Pancreas (tissue), 10 donors: ENCODE measurements at regions not wholly inside any gene's neighbourhood (a gene's known extent, or its start where the extent isn't known, plus 50 kb on each side); places are given as distances from the start of the nearest gene placed in this dataset.

Experiments
- ATAC-seq, 4 donors: fragments of 200-7000 bp; cut with Tn5 transposase; one replicate each; pipeline versions ENCODE4 v1.8.0 to v1.9.1; 2020; ENCODE audit warnings: mild to moderate bottlenecking in 4 of 4, moderate library complexity in 4 of 4
- DNase-seq, 6 donors: peaks; one replicate each; pipeline ENCODE4 v3.0.0-alpha.2; 2020
- FAIRE-seq: peaks from 2 replicates; lab custom pipeline; 2012; peaks lifted over from hg19 to GRCh38; lab: Jason Lieb, UNC
- H3K27ac ChIP-seq, 4 donors: fragments of 200-600 bp; sonication (generic); 1 replicate in 3 of 4; 2 replicates in 1 of 4; pipeline versions ENCODE4 v1.5.0 to v1.8.0; 2020
- H3K27me3 ChIP-seq, 4 donors: fragments of 200-600 bp; one replicate each; pipeline ENCODE4 v1.8.0; 2021
- H3K36me3 ChIP-seq, 3 donors: fragments of 200-600 bp; sonication (generic) in 1 of 3; one replicate each; pipeline versions ENCODE4 v1.5.0 to v1.8.0; 2020 to 2021
- H3K4me1 ChIP-seq, 3 donors: fragments of 200-600 bp; one replicate each; pipeline ENCODE4 v1.8.0; 2021
- H3K4me3 ChIP-seq, 4 donors: fragments of 200-600 bp; sonication (generic) in 2 of 4; one replicate each; pipeline versions ENCODE4 v1.5.0 to v1.8.0; 2020 to 2021
- H3K9me3 ChIP-seq, 4 donors: fragments of 200-600 bp; one replicate each; pipeline ENCODE4 v1.8.0; 2021
- whole genome bisulfite sequencing, 2 donors: extraction: QIAGEN DNeasy Blood & Tissue Kit; methylation state at CpG; one replicate each; pipeline ENCODE4 v1.1.7; 2013; 5-methylcytosine and 5-hydroxymethylcytosine counted together
- intact Hi-C, 3 donors: fragments of 100-400 bp; cut with DNase I; formaldehyde crosslinking; loops; one replicate each; pipeline versions ENCODE4 v1.11.1 to v1.14.2; 2022
- TF ChIP-seq, protein P1 (sequence below), 4 donors: fragments of 200-600 bp; sonication (generic) in 3 of 4; IDR thresholded peaks; one replicate each; pipeline versions ENCODE4 v1.5.0 to v1.8.0; 2021; ENCODE audit warnings: antibody characterized with exemption in 4 of 4
- donor health status: healthy with polysubstance abuse.
- donor health status: DM: no; HTN: no; CAD: no; lungs with moderate emphysema.
- donor health status: DM: no; HTN: no; CAD: no.
- donor health status: control.
- donor health status: control.
- donor health status: Bipolar disorder and iron deficiency.
- donor health status: DM: yes; HTN: yes; CAD: no.
- donor health status: DM: no; HTN: no; CAD: no.
- donor health status: DM: no; HTN: no; CAD: no.
- donor health status: DM: yes; HTN: yes; CAD: no.

- Histone ChIP-seq H3K9me3 (no peaks in the 10 kb centered on the region), H3K27ac (no peak overlapping the region), H3K27me3 (no peaks in the 10 kb centered on the region), H3K4me1 (no peaks in the 10 kb centered on the region), H3K4me3 (no peak overlapping the region), H3K36me3 (no peaks in the 10 kb centered on the region)
- DNase-seq: no peak
- no peak for FAIRE-seq
- TF ChIP-seq, protein P1, sequence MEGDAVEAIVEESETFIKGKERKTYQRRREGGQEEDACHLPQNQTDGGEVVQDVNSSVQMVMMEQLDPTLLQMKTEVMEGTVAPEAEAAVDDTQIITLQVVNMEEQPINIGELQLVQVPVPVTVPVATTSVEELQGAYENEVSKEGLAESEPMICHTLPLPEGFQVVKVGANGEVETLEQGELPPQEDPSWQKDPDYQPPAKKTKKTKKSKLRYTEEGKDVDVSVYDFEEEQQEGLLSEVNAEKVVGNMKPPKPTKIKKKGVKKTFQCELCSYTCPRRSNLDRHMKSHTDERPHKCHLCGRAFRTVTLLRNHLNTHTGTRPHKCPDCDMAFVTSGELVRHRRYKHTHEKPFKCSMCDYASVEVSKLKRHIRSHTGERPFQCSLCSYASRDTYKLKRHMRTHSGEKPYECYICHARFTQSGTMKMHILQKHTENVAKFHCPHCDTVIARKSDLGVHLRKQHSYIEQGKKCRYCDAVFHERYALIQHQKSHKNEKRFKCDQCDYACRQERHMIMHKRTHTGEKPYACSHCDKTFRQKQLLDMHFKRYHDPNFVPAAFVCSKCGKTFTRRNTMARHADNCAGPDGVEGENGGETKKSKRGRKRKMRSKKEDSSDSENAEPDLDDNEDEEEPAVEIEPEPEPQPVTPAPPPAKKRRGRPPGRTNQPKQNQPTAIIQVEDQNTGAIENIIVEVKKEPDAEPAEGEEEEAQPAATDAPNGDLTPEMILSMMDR (IDR thresholded peaks at IDR 0.05): no peak
- ATAC-seq: no peak
- 74 to 88% methylated on average over 1 of the region's 1 CpG for WGBS, 2 donors
- intact Hi-C loops: no loop called here
These were observed 110.4 kb upstream of the VRK2 start for GRCh38 chr2:57936216-57936615.

DNA sequence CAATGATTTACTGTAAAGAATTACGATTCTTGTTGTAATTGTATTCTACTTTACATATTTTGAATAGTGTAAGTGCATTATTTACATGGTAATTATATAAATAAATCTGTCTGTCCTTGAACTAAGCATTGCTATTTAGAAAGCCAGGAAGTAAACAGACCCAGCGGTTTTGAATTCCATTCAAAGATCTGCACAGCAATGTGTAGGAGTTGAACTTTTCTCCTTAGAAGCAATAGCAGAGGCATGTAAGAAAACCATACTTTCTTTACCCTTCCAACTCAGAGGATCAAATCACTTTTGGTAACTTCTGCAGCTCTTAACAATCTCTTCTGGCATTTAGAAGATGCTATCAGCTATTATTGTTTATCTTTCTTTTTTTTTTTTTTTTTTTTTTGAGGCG is 109.2 kb upstream of the VRK2 start:
- DNase-seq (no peak), ATAC-seq (no peak), FAIRE-seq (no peak)
- Histone ChIP-seq H3K27ac (no peak overlapping the region), H3K36me3 (no peaks in the 10 kb centered on the region), H3K4me1 (no peaks in the 10 kb centered on the region), H3K4me3 (no peak overlapping the region), H3K9me3 (no peaks in the 10 kb centered on the region), H3K27me3 (no peaks in the 10 kb centered on the region)
- WGBS, 2 donors: 73 to 75% methylated on average over 3 of the region's 3 CpGs
- intact Hi-C loops: no loop called here
- TF ChIP-seq, protein P1 (IDR thresholded peaks at IDR 0.05): no peak

GRCh38 chr2:57941816-57942215 is 104.8 kb upstream of the VRK2 start:
- H3K27me3 ChIP-seq: no peaks in the 10 kb centered on the region
- H3K36me3 ChIP-seq: no peaks in the 10 kb centered on the region
- H3K4me3 ChIP-seq: no peak overlapping the region
- ATAC-seq: no peak
- no peak for FAIRE-seq
- no peaks in the 10 kb centered on the region for H3K9me3 ChIP-seq
- TF ChIP-seq, protein P1 (IDR thresholded peaks at IDR 0.05): no peak
- 94% methylated on average over 1 of the region's 1 CpG for whole genome bisulfite sequencing, 2 donors
- H3K4me1 ChIP-seq: no peaks in the 10 kb centered on the region
- DNase-seq: no peak
- intact Hi-C loops: no loop called here
- H3K27ac ChIP-seq: no peak overlapping the region

- no peaks in the 10 kb centered on the region for H3K27me3 ChIP-seq
- FAIRE-seq (no peak), ATAC-seq (no peak), DNase-seq (no peak)
- TF ChIP-seq, protein P1 (IDR thresholded peaks at IDR 0.05): no peak
- H3K4me1 ChIP-seq: no peaks in the 10 kb centered on the region
- no peaks in the 10 kb centered on the region for H3K36me3 ChIP-seq
- no peak overlapping the region for H3K4me3 ChIP-seq
- intact Hi-C loops: no loop called here
- no peak overlapping the region for H3K27ac ChIP-seq
- no peaks in the 10 kb centered on the region for H3K9me3 ChIP-seq
These were observed 103.3 kb upstream of the VRK2 start for GRCh38 chr2:57943315-57943714.

DNA sequence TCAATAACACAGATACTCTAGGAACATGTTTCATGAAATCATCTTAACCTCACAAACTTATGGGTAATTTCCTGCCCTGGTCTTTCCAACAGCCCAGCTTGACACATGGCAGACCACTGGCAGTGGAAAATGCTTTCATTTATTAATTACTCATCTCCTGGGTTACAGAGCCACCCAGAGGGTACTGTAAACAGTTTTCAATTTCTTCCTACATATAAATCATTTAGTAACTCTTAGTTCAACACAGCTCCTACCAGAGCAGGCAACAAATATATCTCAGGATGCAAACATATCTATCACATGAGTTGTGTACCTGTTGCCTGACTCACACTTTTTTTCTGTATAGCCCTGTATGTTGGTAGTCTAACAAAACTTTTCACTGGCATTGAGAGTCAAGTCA is 99.2 kb upstream of the VRK2 start:
- H3K27me3 ChIP-seq: no peaks in the 10 kb centered on the region
- no peak for ATAC-seq
- DNase-seq: no peak
- no peaks in the 10 kb centered on the region for H3K9me3 ChIP-seq
- H3K4me3 ChIP-seq: no peak overlapping the region
- no peaks in the 10 kb centered on the region for H3K4me1 ChIP-seq
- no peak for FAIRE-seq
- intact Hi-C loops: no loop called here
- TF ChIP-seq, protein P1 (IDR thresholded peaks at IDR 0.05): no peak
- no peak overlapping the region for H3K27ac ChIP-seq
- H3K36me3 ChIP-seq: no peaks in the 10 kb centered on the region
